ENCODE measurements at regions not wholly inside any gene's neighbourhood (a gene's known extent, or its start where the extent isn't known, plus 50 kb on each side); places are given as distances from the start of the nearest gene placed in this dataset.

DNA sequence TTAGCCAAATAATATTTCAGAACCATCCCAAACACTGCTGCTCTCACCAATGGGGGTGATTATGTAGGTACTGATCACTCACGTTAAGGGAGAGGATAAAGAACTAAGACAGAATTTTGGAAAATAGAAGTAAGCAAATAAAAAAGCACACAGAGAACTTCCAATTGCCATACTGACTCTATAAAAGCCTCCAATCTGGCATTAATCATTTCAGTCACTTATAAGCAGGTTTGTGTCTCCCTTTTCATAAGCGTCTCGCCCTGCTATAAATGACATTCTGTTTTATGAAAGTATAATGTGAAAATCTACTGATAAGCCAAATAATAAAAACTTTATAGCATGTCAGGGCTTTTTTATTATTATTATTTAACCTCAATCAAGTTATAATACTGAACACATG lies 435.2 kb downstream of the ETNK1 start:
- TF ChIP-seq, protein P1, sequence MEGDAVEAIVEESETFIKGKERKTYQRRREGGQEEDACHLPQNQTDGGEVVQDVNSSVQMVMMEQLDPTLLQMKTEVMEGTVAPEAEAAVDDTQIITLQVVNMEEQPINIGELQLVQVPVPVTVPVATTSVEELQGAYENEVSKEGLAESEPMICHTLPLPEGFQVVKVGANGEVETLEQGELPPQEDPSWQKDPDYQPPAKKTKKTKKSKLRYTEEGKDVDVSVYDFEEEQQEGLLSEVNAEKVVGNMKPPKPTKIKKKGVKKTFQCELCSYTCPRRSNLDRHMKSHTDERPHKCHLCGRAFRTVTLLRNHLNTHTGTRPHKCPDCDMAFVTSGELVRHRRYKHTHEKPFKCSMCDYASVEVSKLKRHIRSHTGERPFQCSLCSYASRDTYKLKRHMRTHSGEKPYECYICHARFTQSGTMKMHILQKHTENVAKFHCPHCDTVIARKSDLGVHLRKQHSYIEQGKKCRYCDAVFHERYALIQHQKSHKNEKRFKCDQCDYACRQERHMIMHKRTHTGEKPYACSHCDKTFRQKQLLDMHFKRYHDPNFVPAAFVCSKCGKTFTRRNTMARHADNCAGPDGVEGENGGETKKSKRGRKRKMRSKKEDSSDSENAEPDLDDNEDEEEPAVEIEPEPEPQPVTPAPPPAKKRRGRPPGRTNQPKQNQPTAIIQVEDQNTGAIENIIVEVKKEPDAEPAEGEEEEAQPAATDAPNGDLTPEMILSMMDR (IDR thresholded peaks at IDR 0.05; ENCODE audit: insufficient read depth, low read length, poor library complexity, severe bottlenecking): no peak
- TF ChIP-seq EZH2phosphoT487 (conservative IDR thresholded peaks at IDR 0.05; ENCODE audit: low read length): no peak
